Parathyroid adenoma (tissue), 2 donors: ENCODE measurements at regions not wholly inside any gene's neighbourhood (a gene's known extent, or its start where the extent isn't known, plus 50 kb on each side); places are given as distances from the start of the nearest gene placed in this dataset.

ENCODE experiments used
- H2AFZ ChIP-seq: fragments of 300-600 bp; sonication (generic); one replicate; pipeline ENCODE4 v1.7.0; 2017; ENCODE audit warnings: antibody characterized with exemption, mild to moderate bottlenecking
- H3K27ac ChIP-seq: fragments of 300-600 bp; sonication (generic); one replicate; pipeline ENCODE4 v1.7.0; 2017
- H3K27me3 ChIP-seq: fragments of 300-600 bp; sonication (generic); one replicate; pipeline ENCODE4 v1.7.0; 2017; ENCODE audit warnings: low read length; ENCODE audit not compliant: control insufficient read depth, insufficient read depth
- H3K36me3 ChIP-seq: fragments of 300-600 bp; sonication (generic); one replicate; pipeline ENCODE4 v1.7.0; 2017; ENCODE audit warnings: low read length; ENCODE audit not compliant: control insufficient read depth, insufficient read depth
- H3K4me1 ChIP-seq: fragments of 300-600 bp; sonication (generic); one replicate; pipeline ENCODE4 v1.7.0; 2017; ENCODE audit warnings: control low read depth
- H3K4me2 ChIP-seq: fragments of 300-600 bp; sonication (generic); one replicate; pipeline ENCODE4 v1.7.0; 2017; ENCODE audit warnings: low read length
- H3K4me3 ChIP-seq: fragments of 300-600 bp; sonication (generic); one replicate; pipeline ENCODE4 v1.7.0; 2017; ENCODE audit warnings: low read depth, low read length
- H3K79me2 ChIP-seq: fragments of 300-600 bp; sonication (generic); one replicate; pipeline ENCODE4 v1.7.0; 2017; ENCODE audit warnings: control low read depth
- H3K9ac ChIP-seq: fragments of 300-600 bp; sonication (generic); one replicate; pipeline ENCODE4 v1.7.0; 2017; ENCODE audit warnings: mild to moderate bottlenecking
- H3K9me3 ChIP-seq: fragments of 300-600 bp; sonication (generic); one replicate; pipeline ENCODE4 v1.7.0; 2017; ENCODE audit warnings: low read length; ENCODE audit not compliant: control insufficient read depth
- TF ChIP-seq, protein P1 (sequence below): fragments of 300-600 bp; sonication (generic); IDR thresholded peaks from one replicate; pipeline ENCODE4 v1.7.0; 2017; ENCODE audit warnings: antibody characterized with exemption, mild to moderate bottlenecking
- donor health status: primary hyperparathyroidism.

DNA sequence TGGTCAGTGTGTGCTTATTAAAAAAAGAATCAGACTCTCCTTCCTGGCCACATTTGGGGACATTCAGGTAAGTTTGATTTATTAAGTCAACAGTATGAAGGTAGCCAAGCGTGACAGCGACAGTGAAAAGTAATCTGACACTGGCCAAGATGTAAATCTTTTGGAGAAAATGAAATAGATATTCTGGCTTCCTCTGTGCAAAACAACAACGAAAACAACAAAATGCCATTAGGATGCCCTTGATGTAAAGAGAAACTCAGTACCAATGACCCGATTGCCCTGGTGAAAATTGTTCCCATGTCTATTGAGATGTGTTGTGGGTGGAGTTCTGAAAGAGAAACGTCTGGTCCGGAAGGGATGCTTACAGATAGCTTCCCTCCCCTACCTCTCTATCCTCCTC lies 267.8 kb downstream of the MAT2B start:
- Histone ChIP-seq H3K9ac (no peak overlapping the region), H3K4me3 (no peak overlapping the region), H3K79me2 (no peaks in the 10 kb centered on the region), H3K27me3 (no peaks in the 10 kb centered on the region), H2AFZ (no peak overlapping the region), H3K9me3 (no peaks in the 10 kb centered on the region), H3K4me1 (no peaks in the 10 kb centered on the region), H3K4me2 (no peak overlapping the region), H3K36me3 (no peaks in the 10 kb centered on the region), H3K27ac (no peak overlapping the region)
- TF ChIP-seq, protein P1, sequence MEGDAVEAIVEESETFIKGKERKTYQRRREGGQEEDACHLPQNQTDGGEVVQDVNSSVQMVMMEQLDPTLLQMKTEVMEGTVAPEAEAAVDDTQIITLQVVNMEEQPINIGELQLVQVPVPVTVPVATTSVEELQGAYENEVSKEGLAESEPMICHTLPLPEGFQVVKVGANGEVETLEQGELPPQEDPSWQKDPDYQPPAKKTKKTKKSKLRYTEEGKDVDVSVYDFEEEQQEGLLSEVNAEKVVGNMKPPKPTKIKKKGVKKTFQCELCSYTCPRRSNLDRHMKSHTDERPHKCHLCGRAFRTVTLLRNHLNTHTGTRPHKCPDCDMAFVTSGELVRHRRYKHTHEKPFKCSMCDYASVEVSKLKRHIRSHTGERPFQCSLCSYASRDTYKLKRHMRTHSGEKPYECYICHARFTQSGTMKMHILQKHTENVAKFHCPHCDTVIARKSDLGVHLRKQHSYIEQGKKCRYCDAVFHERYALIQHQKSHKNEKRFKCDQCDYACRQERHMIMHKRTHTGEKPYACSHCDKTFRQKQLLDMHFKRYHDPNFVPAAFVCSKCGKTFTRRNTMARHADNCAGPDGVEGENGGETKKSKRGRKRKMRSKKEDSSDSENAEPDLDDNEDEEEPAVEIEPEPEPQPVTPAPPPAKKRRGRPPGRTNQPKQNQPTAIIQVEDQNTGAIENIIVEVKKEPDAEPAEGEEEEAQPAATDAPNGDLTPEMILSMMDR = no peak

- H3K4me3 ChIP-seq = no peak overlapping the region
- H3K79me2 ChIP-seq = no peaks in the 10 kb centered on the region
- H3K4me2 ChIP-seq = no peak overlapping the region
- H3K9ac ChIP-seq = no peak overlapping the region
- H3K27me3 ChIP-seq = no peaks in the 10 kb centered on the region
- no peaks in the 10 kb centered on the region for H3K4me1 ChIP-seq
- TF ChIP-seq, protein P1 = no peak
- no peak overlapping the region for H3K27ac ChIP-seq
- no peaks in the 10 kb centered on the region for H3K9me3 ChIP-seq
- H2AFZ ChIP-seq = no peak overlapping the region
- H3K36me3 ChIP-seq = no peaks in the 10 kb centered on the region
Measured at GRCh38 chr5:163789870-163790269, 284.5 kb downstream of the MAT2B start.

DNA sequence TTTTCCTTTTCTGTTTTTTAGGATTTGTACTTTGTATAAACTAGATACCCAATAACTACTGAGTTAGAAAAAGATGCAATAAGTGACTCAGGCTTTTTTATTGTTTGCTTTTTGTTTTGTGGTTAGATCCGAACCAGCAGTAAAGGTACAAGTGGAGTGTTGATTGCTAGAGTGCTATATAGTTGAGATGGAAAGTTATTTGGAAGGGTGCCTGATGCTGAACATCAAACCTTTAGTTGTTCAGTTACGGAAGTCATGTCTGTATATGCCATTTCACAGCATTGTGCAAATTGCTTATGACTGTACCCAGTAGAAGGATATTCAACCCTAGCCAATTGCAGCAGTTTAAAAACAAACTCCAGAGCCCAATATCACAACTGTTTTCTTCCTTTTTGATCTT lies 285.1 kb downstream of the MAT2B start:
- H3K9ac ChIP-seq = no peak overlapping the region
- H3K27ac ChIP-seq = no peak overlapping the region
- no peak overlapping the region for H3K4me2 ChIP-seq
- no peaks in the 10 kb centered on the region for H3K36me3 ChIP-seq
- no peaks in the 10 kb centered on the region for H3K4me1 ChIP-seq
- H3K4me3 ChIP-seq = no peak overlapping the region
- H2AFZ ChIP-seq = no peak overlapping the region
- TF ChIP-seq, protein P1 = no peak
- no peaks in the 10 kb centered on the region for H3K79me2 ChIP-seq
- no peaks in the 10 kb centered on the region for H3K9me3 ChIP-seq
- no peaks in the 10 kb centered on the region for H3K27me3 ChIP-seq

GRCh38 chr5:163794993-163795392 lies 289.6 kb downstream of the MAT2B start:
- Histone ChIP-seq H3K36me3 (no peaks in the 10 kb centered on the region), H3K9ac (no peak overlapping the region), H3K27me3 (no peaks in the 10 kb centered on the region), H3K27ac (no peak overlapping the region), H3K9me3 (no peaks in the 10 kb centered on the region), H3K4me1 (no peaks in the 10 kb centered on the region), H2AFZ (no peak overlapping the region), H3K4me2 (no peak overlapping the region), H3K4me3 (no peak overlapping the region), H3K79me2 (no peaks in the 10 kb centered on the region)
- TF ChIP-seq, protein P1 = no peak

GRCh38 chr5:163807781-163808180 lies 302.4 kb downstream of the MAT2B start:
- Histone ChIP-seq H2AFZ (no peak overlapping the region), H3K27me3 (no peaks in the 10 kb centered on the region), H3K4me3 (no peak overlapping the region), H3K9me3 (no peaks in the 10 kb centered on the region), H3K9ac (no peak overlapping the region), H3K4me2 (no peak overlapping the region), H3K79me2 (no peaks in the 10 kb centered on the region), H3K27ac (no peak overlapping the region), H3K36me3 (no peaks in the 10 kb centered on the region), H3K4me1 (no peaks in the 10 kb centered on the region)
- TF ChIP-seq, protein P1 = no peak
